H1 (cell line): ENCODE measurements at regions not wholly inside any gene's neighbourhood (a gene's known extent, or its start where the extent isn't known, plus 50 kb on each side); places are given as distances from the start of the nearest gene placed in this dataset.

Experiments used
- CTCF ChIA-PET: fragments of 300-600 bp; sonication (Branson Sonifier 250); formaldehyde crosslinking; loops from one replicate; lab custom pipeline; 2021; ENCODE audit not compliant: partially characterized antibody; lab: Charles Lee
- POLR2A ChIA-PET: fragments of 300-600 bp; sonication (Branson Sonifier 250); formaldehyde crosslinking; loops from one replicate; lab custom pipeline; 2021; ENCODE audit warnings: inconsistent platforms; ENCODE audit not compliant: partially characterized antibody; lab: Charles Lee
- DNase-seq, 2 experiments: peaks; one replicate each; pipeline versions ENCODE4 v3.0.0 to v3.0.0-alpha.2; 2010 to 2022; ENCODE audit warnings: low spot score in 2 of 2, low read depth in 1 of 2, mixed read lengths in 1 of 2
- FAIRE-seq: peaks from 2 replicates; lab custom pipeline; 2011; peaks lifted over from hg19 to GRCh38; lab: Jason Lieb, UNC
- H2AFZ ChIP-seq: 2 replicates; pipeline ENCODE4 v1.8.1; 2012; ENCODE audit warnings: low read length, inconsistent platforms
- H2AK5ac ChIP-seq: 2 replicates; pipeline ENCODE4 v1.6.1; 2013; ENCODE audit warnings: low read depth, low read length
- H2BK120ac ChIP-seq: replicated peaks from 2 replicates; pipeline ENCODE3; 2013; ENCODE audit warnings: low read depth, low read length, inconsistent platforms
- H2BK12ac ChIP-seq: 2 replicates; pipeline ENCODE4 v1.6.1; 2013; ENCODE audit warnings: low read depth, low read length
- H2BK15ac ChIP-seq: 2 replicates; pipeline ENCODE4 v1.6.1; 2013; ENCODE audit warnings: low read length
- H2BK20ac ChIP-seq: 2 replicates; pipeline ENCODE4 v1.6.1; 2013; ENCODE audit warnings: low read length
- H2BK5ac ChIP-seq: 2 replicates; pipeline ENCODE4 v1.6.1; 2013; ENCODE audit warnings: low read depth, low read length
- H3K14ac ChIP-seq: 2 replicates; pipeline ENCODE4 v1.6.1; 2013; ENCODE audit warnings: inconsistent platforms; ENCODE audit not compliant: insufficient read length
- H3K18ac ChIP-seq: 2 replicates; pipeline ENCODE4 v1.6.1; 2013; ENCODE audit warnings: low read length; ENCODE audit errors: extremely low read depth
- H3K23ac ChIP-seq: 2 replicates; pipeline ENCODE4 v1.6.1; 2013; ENCODE audit warnings: inconsistent platforms; ENCODE audit not compliant: insufficient read length
- H3K23me2 ChIP-seq: 2 replicates; pipeline ENCODE4 v1.6.1; 2013; ENCODE audit warnings: low read depth, low read length
- H3K27ac ChIP-seq: 2 replicates; pipeline ENCODE4 v1.6.1; 2011; ENCODE audit warnings: low read depth, low read length, inconsistent platforms
- H3K27me3 ChIP-seq, 4 experiments: replicated peaks in 1 of 4; 1 replicate in 1 of 4; 2 replicates in 3 of 4; pipeline versions ENCODE4 v1.6.1 to v1.8.1; 2011 to 2013; ENCODE audit warnings: low read length in 3 of 4, mild to moderate bottlenecking in 3 of 4, inconsistent platforms in 2 of 4, mixed read lengths in 2 of 4, moderate library complexity in 1 of 4; ENCODE audit not compliant: control insufficient read depth in 3 of 4, insufficient read depth in 3 of 4; ENCODE audit errors: extremely low read depth in 1 of 4
- H3K36me3 ChIP-seq, 4 experiments: 2 replicates each; pipeline versions ENCODE4 v1.6.1 to v1.8.1; 2011 to 2013; ENCODE audit warnings: mild to moderate bottlenecking in 4 of 4, low read length in 3 of 4, moderate library complexity in 2 of 4, control low read depth in 1 of 4, inconsistent platforms in 1 of 4; ENCODE audit not compliant: insufficient read depth in 4 of 4, control insufficient read depth in 2 of 4
- H3K4ac ChIP-seq: replicated peaks from 2 replicates; pipeline ENCODE3; 2013; ENCODE audit warnings: low read length, low read depth, mixed read lengths, inconsistent platforms; ENCODE audit not compliant: insufficient read length
- H3K4me1 ChIP-seq, 4 experiments: replicated peaks in 1 of 4; 1 replicate in 1 of 4; 2 replicates in 3 of 4; pipeline versions ENCODE4 v1.6.1 to v1.8.1; 2011 to 2013; ENCODE audit warnings: low read length in 3 of 4, inconsistent platforms in 2 of 4, mixed read lengths in 1 of 4; ENCODE audit not compliant: insufficient read depth in 4 of 4, control insufficient read depth in 3 of 4
- H3K4me2 ChIP-seq, 2 experiments: 2 replicates each; pipeline versions ENCODE4 v1.6.1 to v1.8.1; 2011 to 2013; ENCODE audit warnings: low read depth in 2 of 2, low read length in 2 of 2, control low read depth in 1 of 2, inconsistent platforms in 1 of 2, mild to moderate bottlenecking in 1 of 2; ENCODE audit not compliant: insufficient read depth in 1 of 2
- H3K4me3 ChIP-seq, 4 experiments: fragments of 200-600, 300-600 bp in 1 of 4; sonication (generic), shearing (Covaris generic), sonication (Bioruptor Twin) in 1 of 4; 2 replicates each; pipeline versions ENCODE4 v1.5.1 to v1.8.1; 2011 to 2016; ENCODE audit warnings: low read length in 4 of 4, low read depth in 3 of 4, control low read depth in 2 of 4, inconsistent platforms in 2 of 4, mild to moderate bottlenecking in 2 of 4, mixed read lengths in 1 of 4, moderate library complexity in 1 of 4; ENCODE audit not compliant: insufficient read depth in 2 of 4; ENCODE audit errors: extremely low read depth in 1 of 4
- H3K56ac ChIP-seq: replicated peaks from 2 replicates; pipeline ENCODE3; 2013; ENCODE audit warnings: low read depth, mild to moderate bottlenecking, mixed read lengths, low read length, inconsistent platforms; ENCODE audit not compliant: insufficient read length
- H3K79me1 ChIP-seq: 2 replicates; pipeline ENCODE4 v1.6.1; 2013; ENCODE audit warnings: low read depth, low read length, control low read depth
- H3K79me2 ChIP-seq, 2 experiments: 2 replicates each; pipeline versions ENCODE4 v1.6.1 to v1.8.1; 2012 to 2013; ENCODE audit warnings: low read length in 2 of 2, mild to moderate bottlenecking in 2 of 2, inconsistent platforms in 1 of 2; ENCODE audit not compliant: insufficient read depth in 2 of 2, control insufficient read depth in 1 of 2
- H3K9ac ChIP-seq, 4 experiments: replicated peaks in 1 of 4; 1 replicate in 1 of 4; 2 replicates in 3 of 4; pipeline versions ENCODE4 v1.6.1 to v1.8.1; 2011 to 2013; ENCODE audit warnings: low read depth in 3 of 4, low read length in 3 of 4, control low read depth in 2 of 4, mild to moderate bottlenecking in 2 of 4, moderate library complexity in 2 of 4, inconsistent platforms in 1 of 4; ENCODE audit errors: extremely low read depth in 1 of 4
- H3K9me3 ChIP-seq, 2 experiments: 2 replicates each; pipeline versions ENCODE4 v1.6.1 to v1.8.1; 2012 to 2013; ENCODE audit warnings: mild to moderate bottlenecking in 2 of 2, moderate library complexity in 2 of 2, control low read depth in 1 of 2, inconsistent platforms in 1 of 2, low read depth in 1 of 2, low read length in 1 of 2, mixed read lengths in 1 of 2; ENCODE audit not compliant: insufficient read depth in 2 of 2
- H4K20me1 ChIP-seq, 2 experiments: replicated peaks in 1 of 2; 2 replicates each; pipeline versions ENCODE3 to v1.8.1; 2011 to 2013; ENCODE audit warnings: inconsistent platforms in 2 of 2, low read length in 2 of 2, mild to moderate bottlenecking in 1 of 2; ENCODE audit not compliant: insufficient read depth in 2 of 2, control insufficient read depth in 1 of 2
- H4K5ac ChIP-seq: 2 replicates; pipeline ENCODE4 v1.6.1; 2013; ENCODE audit warnings: low read length, low read depth, mixed read lengths, inconsistent platforms; ENCODE audit not compliant: insufficient read length
- H4K8ac ChIP-seq: 2 replicates; pipeline ENCODE4 v1.8.0; 2013; ENCODE audit warnings: mild to moderate bottlenecking, moderate library complexity, low read length, inconsistent platforms; ENCODE audit not compliant: insufficient read depth; ENCODE audit errors: extremely low read depth
- H4K91ac ChIP-seq: replicated peaks from 2 replicates; pipeline ENCODE3; 2013; ENCODE audit warnings: low read length, mixed read lengths, inconsistent platforms; ENCODE audit not compliant: insufficient read length
- ASH2L ChIP-seq: fragments of 200-600, 300-600 bp; sonication (generic); IDR thresholded peaks from one replicate; pipeline ENCODE4 v1.7.1; 2017; ENCODE audit warnings: low read length
- SP4 ChIP-seq: IDR thresholded peaks from 2 replicates; pipeline ENCODE4 v1.6.1; 2012; ENCODE audit warnings: low read length, inconsistent platforms
- WGBS, 2 experiments: shearing (Covaris generic) in 1 of 2; methylation state at CpG; one replicate each; pipeline versions ENCODE4 v1.1.6 to v1.1.7; 2013 to 2015; ENCODE audit warnings: low lambda C conversion rate in 2 of 2, mixed read lengths in 2 of 2, inconsistent platforms in 1 of 2, low coverage in 1 of 2, missing lambda C conversion rate in 1 of 2; ENCODE audit not compliant: insufficient replicate concordance in 2 of 2, insufficient coverage in 1 of 2, insufficient read length in 1 of 2; ENCODE audit errors: extremely low coverage in 1 of 2, missing lambda C conversion rate in 1 of 2; 5-methylcytosine and 5-hydroxymethylcytosine counted together

DNA sequence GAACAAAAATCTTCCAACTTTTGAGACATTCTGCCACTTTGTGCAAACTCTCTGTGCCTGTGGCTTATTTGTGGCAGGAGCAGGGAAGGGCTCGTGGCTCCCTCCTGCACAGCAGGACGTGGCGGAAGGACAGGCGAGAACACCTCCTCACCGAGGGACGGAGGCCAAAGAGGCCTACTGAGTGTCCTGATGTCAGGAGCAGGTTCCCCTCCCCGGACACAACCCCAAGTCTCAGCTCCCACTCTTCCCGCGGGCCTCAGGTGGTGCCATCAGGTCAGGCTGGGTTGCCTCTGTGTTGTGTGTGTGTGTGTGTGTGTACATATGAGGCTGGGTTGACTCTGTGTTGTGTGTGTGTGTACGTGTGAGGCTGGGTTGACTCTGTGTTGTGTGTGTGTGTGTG is 136.8 kb upstream of the LPCAT1 start:
- peak overlapping the region; percentile 47; the same call in 1 of the 2 replicates for H2AK5ac ChIP-seq
- no peak overlapping the region for H3K14ac ChIP-seq
- WGBS, 2 experiments = 64% methylated on average over 10 of the region's 10 CpGs; no CpG with 5 or more reads in 1 of the 2 experiments
- no peaks in the 10 kb centered on the region for H3K36me3 ChIP-seq
- POLR2A ChIA-PET = no interaction called here
- no peak overlapping the region for H2BK120ac ChIP-seq
- H3K56ac ChIP-seq = no peak overlapping the region
- TF ChIP-seq ASH2L (no peak), SP4 (no peak)
- no peak overlapping the region for H4K5ac ChIP-seq
- CTCF ChIA-PET = interaction anchor here (1.8 kb wide), 1 partner anchor 9 kb away, joined by 5 read pairs; no protein-coding TSS in a partner anchor
- H2AFZ ChIP-seq = no peak overlapping the region
- no peak overlapping the region for H4K8ac ChIP-seq
- no peak overlapping the region for H2BK5ac ChIP-seq
- peaks cover 0 to 6% (median 0%) of the 10 kb centered on the region in 4 experiments; a peak in 3 of 7 replicates for H3K27me3 ChIP-seq
- no peak overlapping the region for H3K27ac ChIP-seq
- H2BK15ac ChIP-seq = peak overlapping the region; percentile 89
- H3K4ac ChIP-seq = no peak overlapping the region
- H3K4me2 ChIP-seq = no peak overlapping the region
- no peaks in the 10 kb centered on the region for H3K23me2 ChIP-seq
- peaks cover 0 to 4% (median under 1%) of the 10 kb centered on the region in 4 experiments; a peak in 2 of 7 replicates for H3K4me1 ChIP-seq
- no peaks in the 10 kb centered on the region for H3K79me2 ChIP-seq
- no peaks in the 10 kb centered on the region for H3K9me3 ChIP-seq
- no peak for FAIRE-seq
- no peaks in the 10 kb centered on the region for H3K79me1 ChIP-seq
- no peak overlapping the region for H2BK20ac ChIP-seq
- no peak for DNase-seq
- no peak overlapping the region for H3K4me3 ChIP-seq
- no peak overlapping the region for H4K91ac ChIP-seq
- no peak overlapping the region for H3K18ac ChIP-seq
- H4K20me1 ChIP-seq = peaks cover 0 to 2% of the 10 kb centered on the region in 2 experiments
- H2BK12ac ChIP-seq = 0 out of 2 replicates have a peak overlapping the region, but pooled peaks have one; percentile 80
- H3K9ac ChIP-seq = no peak overlapping the region
- H3K23ac ChIP-seq = no peak overlapping the region
